Neuron (in vitro differentiated cells): ENCODE measurements at regions not wholly inside any gene's neighbourhood (a gene's known extent, or its start where the extent isn't known, plus 50 kb on each side); places are given as distances from the start of the nearest gene placed in this dataset.

Source experiments
- H2AFZ ChIP-seq: one replicate; pipeline ENCODE4 v1.6.1; 2013; ENCODE audit warnings: low read depth, mild to moderate bottlenecking, inconsistent platforms, low read length, moderate library complexity
- H3K27me3 ChIP-seq: one replicate; pipeline ENCODE4 v1.6.1; 2013; ENCODE audit warnings: low read length; ENCODE audit not compliant: insufficient read depth
- H3K36me3 ChIP-seq: one replicate; pipeline ENCODE4 v1.6.1; 2013; ENCODE audit warnings: low read length; ENCODE audit not compliant: insufficient read depth
- H3K4me1 ChIP-seq: one replicate; pipeline ENCODE4 v1.6.1; 2013; ENCODE audit warnings: low read length; ENCODE audit not compliant: insufficient read depth
- H3K4me3 ChIP-seq: 2 replicates; pipeline ENCODE4 v1.5.1; 2013; ENCODE audit warnings: mild to moderate bottlenecking, low read length, moderate library complexity
- H3K9me3 ChIP-seq: one replicate; pipeline ENCODE4 v1.6.1; 2013; ENCODE audit warnings: low read length

- Histone ChIP-seq H3K36me3 (no peaks in the 10 kb centered on the region), H3K4me1 (no peaks in the 10 kb centered on the region), H3K4me3 (no peak overlapping the region), H3K27me3 (no peaks in the 10 kb centered on the region), H2AFZ (no peak overlapping the region), H3K9me3 (no peaks in the 10 kb centered on the region)
These were observed 113.6 kb downstream of the HDGFL1 start for GRCh38 chr6:22682979-22683378.

GRCh38 chr6:22690446-22690845, 121.1 kb downstream of the HDGFL1 start:
- no peaks in the 10 kb centered on the region for H3K27me3 ChIP-seq
- H3K4me3 ChIP-seq: no peak overlapping the region
- H3K36me3 ChIP-seq: no peaks in the 10 kb centered on the region
- no peak overlapping the region for H2AFZ ChIP-seq
- H3K9me3 ChIP-seq: no peaks in the 10 kb centered on the region
- no peaks in the 10 kb centered on the region for H3K4me1 ChIP-seq

GRCh38 chr6:22694092-22694724, 124.8 kb downstream of the HDGFL1 start:
- no peak overlapping the region for H3K4me3 ChIP-seq
- H3K4me1 ChIP-seq: peaks cover 18% of the 10 kb centered on the region
- H3K36me3 ChIP-seq: no peaks in the 10 kb centered on the region
- H2AFZ ChIP-seq: no peak overlapping the region
- H3K27me3 ChIP-seq: no peaks in the 10 kb centered on the region
- no peaks in the 10 kb centered on the region for H3K9me3 ChIP-seq

- Histone ChIP-seq H3K9me3 (no peaks in the 10 kb centered on the region), H2AFZ (no peak overlapping the region), H3K4me3 (no peak overlapping the region), H3K4me1 (peaks cover 28% of the 10 kb centered on the region), H3K27me3 (no peaks in the 10 kb centered on the region), H3K36me3 (no peaks in the 10 kb centered on the region)
These were observed 127.1 kb downstream of the HDGFL1 start for GRCh38 chr6:22696481-22696880.

GRCh38 chr6:22697306-22697705, 127.9 kb downstream of the HDGFL1 start:
- Histone ChIP-seq H2AFZ (no peak overlapping the region), H3K9me3 (no peaks in the 10 kb centered on the region), H3K36me3 (no peaks in the 10 kb centered on the region), H3K4me1 (peaks cover 28% of the 10 kb centered on the region), H3K27me3 (no peaks in the 10 kb centered on the region), H3K4me3 (no peak overlapping the region)

GRCh38 chr6:22699151-22699550, 129.8 kb downstream of the HDGFL1 start:
- Histone ChIP-seq H3K27me3 (no peaks in the 10 kb centered on the region), H3K4me1 (peaks cover 28% of the 10 kb centered on the region), H3K9me3 (no peaks in the 10 kb centered on the region), H3K36me3 (no peaks in the 10 kb centered on the region), H2AFZ (peak overlapping the region; percentile 28), H3K4me3 (peak overlapping the region; percentile 16)

- Histone ChIP-seq H3K4me3 (no peak overlapping the region), H3K4me1 (no peaks in the 10 kb centered on the region)
These were observed 137.3 kb downstream of the HDGFL1 start for GRCh38 chr6:22706651-22707050.

GRCh38 chr6:22708469-22708868, 139.1 kb downstream of the HDGFL1 start:
- no peaks in the 10 kb centered on the region for H3K36me3 ChIP-seq
- no peaks in the 10 kb centered on the region for H3K27me3 ChIP-seq
- no peak overlapping the region for H2AFZ ChIP-seq

More at GRCh38 chr6:22706651-22707050, 137.3 kb downstream of the HDGFL1 start:
- no peaks in the 10 kb centered on the region for H3K9me3 ChIP-seq
- H3K27me3 ChIP-seq: no peaks in the 10 kb centered on the region
- no peak overlapping the region for H2AFZ ChIP-seq
- H3K36me3 ChIP-seq: no peaks in the 10 kb centered on the region

GRCh38 chr6:22709803-22710202, 140.4 kb downstream of the HDGFL1 start:
- H3K4me1 ChIP-seq: no peaks in the 10 kb centered on the region
- H3K4me3 ChIP-seq: no peak overlapping the region
- H3K36me3 ChIP-seq: no peaks in the 10 kb centered on the region
- no peaks in the 10 kb centered on the region for H3K27me3 ChIP-seq
- no peak overlapping the region for H2AFZ ChIP-seq
- no peaks in the 10 kb centered on the region for H3K9me3 ChIP-seq

More at GRCh38 chr6:22708469-22708868, 139.1 kb downstream of the HDGFL1 start:
- no peaks in the 10 kb centered on the region for H3K4me1 ChIP-seq
- no peak overlapping the region for H3K4me3 ChIP-seq
- H3K9me3 ChIP-seq: no peaks in the 10 kb centered on the region

- H3K27me3 ChIP-seq: no peaks in the 10 kb centered on the region
- no peak overlapping the region for H2AFZ ChIP-seq
- H3K4me1 ChIP-seq: peaks cover 9% of the 10 kb centered on the region
- H3K36me3 ChIP-seq: no peaks in the 10 kb centered on the region
- no peak overlapping the region for H3K4me3 ChIP-seq
- H3K9me3 ChIP-seq: no peaks in the 10 kb centered on the region
These were observed 147.4 kb downstream of the HDGFL1 start for GRCh38 chr6:22716721-22717120.

- H3K4me3 ChIP-seq: no peak overlapping the region
- peaks cover 9% of the 10 kb centered on the region for H3K4me1 ChIP-seq
- no peaks in the 10 kb centered on the region for H3K27me3 ChIP-seq
- no peaks in the 10 kb centered on the region for H3K9me3 ChIP-seq
- no peaks in the 10 kb centered on the region for H3K36me3 ChIP-seq
- no peak overlapping the region for H2AFZ ChIP-seq
These were observed 148.5 kb downstream of the HDGFL1 start for GRCh38 chr6:22717915-22718314.

- Histone ChIP-seq H3K4me1 (peaks cover 9% of the 10 kb centered on the region), H3K36me3 (no peaks in the 10 kb centered on the region), H3K27me3 (no peaks in the 10 kb centered on the region), H3K9me3 (peaks cover 6% of the 10 kb centered on the region), H2AFZ (no peak overlapping the region), H3K4me3 (no peak overlapping the region)
These were observed 153.5 kb downstream of the HDGFL1 start for GRCh38 chr6:22722913-22723312.

GRCh38 chr6:22726966-22727365, 157.6 kb downstream of the HDGFL1 start:
- H3K4me1 ChIP-seq: peaks cover 9% of the 10 kb centered on the region
- no peak overlapping the region for H3K4me3 ChIP-seq
- H3K9me3 ChIP-seq: peaks cover 6% of the 10 kb centered on the region
- H3K27me3 ChIP-seq: no peaks in the 10 kb centered on the region
- no peak overlapping the region for H2AFZ ChIP-seq
- H3K36me3 ChIP-seq: no peaks in the 10 kb centered on the region

GRCh38 chr6:22727710-22728109, 158.3 kb downstream of the HDGFL1 start:
- Histone ChIP-seq H3K27me3 (no peaks in the 10 kb centered on the region), H3K9me3 (peaks cover 6% of the 10 kb centered on the region), H2AFZ (peak overlapping the region; percentile 4), H3K4me1 (peaks cover 9% of the 10 kb centered on the region), H3K36me3 (no peaks in the 10 kb centered on the region), H3K4me3 (no peak overlapping the region)
